ENCODE measurements at regions not wholly inside any gene's neighbourhood (a gene's known extent, or its start where the extent isn't known, plus 50 kb on each side); places are given as distances from the start of the nearest gene placed in this dataset.
"Not testable (repeated sequence)": the region's sequence is repeated elsewhere in the genome, so short reads cannot be mapped to it uniquely, and the experiment has no call there.

GRCh38 chr9:109981091-109981490, 201.1 kb downstream of the PALM2AKAP2 start:
- DNase-seq, result no peak

DNA sequence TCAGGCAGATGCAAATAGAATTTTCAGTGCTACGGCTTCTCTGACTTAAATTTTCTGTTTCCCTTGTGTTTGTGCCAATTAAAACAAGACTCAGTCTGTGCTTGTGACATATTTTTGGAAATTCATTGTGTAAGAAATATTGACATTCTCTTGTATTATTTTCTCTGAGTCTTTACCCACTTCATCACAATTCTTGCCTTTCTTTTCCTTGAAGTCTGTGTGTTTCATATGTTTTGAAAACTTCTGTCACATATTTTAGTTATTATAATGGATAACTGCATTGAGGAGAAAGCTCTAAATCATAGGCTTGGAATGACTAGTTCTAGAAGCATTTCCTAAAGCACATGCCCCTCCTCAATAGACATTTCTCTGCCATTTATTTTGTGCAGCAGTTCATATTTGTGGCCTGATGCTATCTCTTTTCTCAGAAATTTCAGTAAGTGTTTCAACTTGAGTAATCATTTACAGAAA, 206.6 kb downstream of the PALM2AKAP2 start:
- DNase-seq, result no peak

DNA sequence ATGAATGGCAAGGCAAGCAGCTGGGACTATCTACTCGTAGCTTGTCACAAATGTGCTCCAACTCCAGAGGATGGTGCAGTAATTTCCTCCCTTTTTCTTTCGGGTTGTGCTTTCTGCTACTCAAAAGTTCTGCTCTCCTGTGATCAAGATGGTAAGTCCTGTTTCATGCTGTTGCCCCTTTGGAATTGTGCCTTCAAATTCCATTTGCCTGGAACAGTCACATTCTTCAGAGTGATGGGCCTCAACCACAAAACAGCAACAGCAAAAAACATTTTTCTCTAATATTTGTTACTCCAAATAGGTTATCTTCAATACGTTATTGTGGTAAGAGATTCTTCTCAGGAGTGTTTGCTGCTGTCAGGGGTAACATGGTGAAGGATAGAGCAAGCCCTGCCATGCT, 209.3 kb downstream of the PALM2AKAP2 start:
- no peak for DNase-seq

- DNase-seq, result no peak
These were observed 210.5 kb downstream of the PALM2AKAP2 start for GRCh38 chr9:109990541-109990940.

- DNase-seq, result no peak
These were observed 212.3 kb downstream of the PALM2AKAP2 start for GRCh38 chr9:109992293-109992692.

DNA sequence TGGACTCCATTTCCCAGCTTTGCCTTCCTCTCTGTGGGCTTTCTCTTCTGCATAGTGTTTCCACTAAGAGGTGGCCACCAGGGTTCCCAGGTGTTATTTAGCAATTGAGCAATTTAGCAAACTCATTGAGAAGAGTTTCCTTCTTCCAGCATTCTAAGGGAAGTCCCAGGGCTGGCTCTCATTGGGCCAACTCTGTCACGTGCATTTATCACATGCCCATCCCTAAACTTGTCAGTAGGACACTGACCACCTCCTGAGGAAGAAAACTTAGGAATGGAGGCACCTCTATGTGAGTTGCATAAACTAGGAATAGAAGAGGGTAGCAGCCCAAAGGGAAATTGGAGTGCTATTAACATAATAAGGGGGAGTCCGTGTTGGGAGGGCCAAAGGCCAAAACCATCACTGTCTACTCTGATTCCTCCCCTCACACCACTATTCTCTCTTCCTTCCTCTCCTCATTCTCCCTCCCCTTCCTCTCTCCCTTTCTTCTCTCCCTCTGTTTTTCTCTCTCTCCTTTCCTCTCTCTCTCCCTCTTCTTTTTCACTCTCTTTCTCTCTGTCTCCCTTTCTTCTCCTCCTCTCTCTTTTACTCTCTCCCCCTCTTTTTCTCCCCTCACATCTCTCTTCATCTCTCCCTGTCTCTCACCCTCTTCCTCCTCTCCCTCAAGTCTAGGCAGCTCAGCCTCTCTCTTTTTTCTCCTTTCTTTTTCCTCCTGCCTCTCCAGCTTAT, 213.4 kb downstream of the PALM2AKAP2 start:
- no peak for DNase-seq

GRCh38 chr9:109994141-109994540, 213.8 kb downstream of the C9orf152 start:
- DNase-seq, result no peak

GRCh38 chr9:109996936-109997580, 210.9 kb downstream of the C9orf152 start:
- DNase-seq, result no peak

DNA sequence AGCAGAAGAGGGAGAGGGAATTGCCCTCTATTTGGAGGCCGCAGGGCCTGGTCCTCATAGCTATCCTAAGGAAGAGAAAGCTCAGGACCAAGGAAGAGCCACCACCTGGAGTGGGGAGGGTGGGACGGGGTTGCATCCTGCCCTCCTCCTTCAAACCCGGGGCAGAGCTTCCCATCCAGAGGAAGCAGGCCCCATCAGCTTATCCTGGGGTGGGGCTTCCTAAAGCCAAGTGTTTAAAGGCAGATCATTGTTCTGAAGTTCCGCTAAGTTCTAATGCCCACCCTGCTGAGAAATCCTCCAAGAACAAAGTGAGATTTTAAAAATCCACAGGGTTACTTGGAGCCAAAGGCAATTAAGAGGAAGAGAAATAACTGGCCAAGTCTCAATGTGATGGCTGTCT, 210.3 kb downstream of the C9orf152 start:
- no peak for DNase-seq

GRCh38 chr9:110005521-110005920, 202.4 kb downstream of the C9orf152 start:
- DNase-seq, result peak; percentile 4

GRCh38 chr9:110006657-110007056, 201.3 kb downstream of the C9orf152 start:
- no peak for DNase-seq

GRCh38 chr9:110007477-110008270, 200.3 kb downstream of the C9orf152 start:
- DNase-seq, result no peak

DNA sequence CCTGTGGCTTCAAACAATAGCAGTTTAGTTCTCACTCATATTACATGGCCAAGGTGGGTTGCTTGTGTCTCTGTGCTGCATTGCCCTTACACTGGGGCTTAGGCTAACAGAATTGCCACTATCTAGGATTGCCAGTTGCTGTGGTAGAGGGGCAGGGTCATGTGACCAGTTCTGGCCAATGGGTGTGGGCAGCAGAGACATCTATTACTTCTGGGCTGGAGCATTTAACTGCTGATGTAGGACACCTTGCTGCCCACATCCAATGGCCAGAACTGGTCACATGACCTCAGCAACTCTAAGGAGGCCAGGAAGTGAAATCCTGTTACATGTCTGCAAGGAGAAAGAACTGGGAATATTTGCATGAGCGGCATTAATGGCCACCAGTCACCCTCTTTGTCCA, 199.3 kb downstream of the C9orf152 start:
- no peak for DNase-seq

DNA sequence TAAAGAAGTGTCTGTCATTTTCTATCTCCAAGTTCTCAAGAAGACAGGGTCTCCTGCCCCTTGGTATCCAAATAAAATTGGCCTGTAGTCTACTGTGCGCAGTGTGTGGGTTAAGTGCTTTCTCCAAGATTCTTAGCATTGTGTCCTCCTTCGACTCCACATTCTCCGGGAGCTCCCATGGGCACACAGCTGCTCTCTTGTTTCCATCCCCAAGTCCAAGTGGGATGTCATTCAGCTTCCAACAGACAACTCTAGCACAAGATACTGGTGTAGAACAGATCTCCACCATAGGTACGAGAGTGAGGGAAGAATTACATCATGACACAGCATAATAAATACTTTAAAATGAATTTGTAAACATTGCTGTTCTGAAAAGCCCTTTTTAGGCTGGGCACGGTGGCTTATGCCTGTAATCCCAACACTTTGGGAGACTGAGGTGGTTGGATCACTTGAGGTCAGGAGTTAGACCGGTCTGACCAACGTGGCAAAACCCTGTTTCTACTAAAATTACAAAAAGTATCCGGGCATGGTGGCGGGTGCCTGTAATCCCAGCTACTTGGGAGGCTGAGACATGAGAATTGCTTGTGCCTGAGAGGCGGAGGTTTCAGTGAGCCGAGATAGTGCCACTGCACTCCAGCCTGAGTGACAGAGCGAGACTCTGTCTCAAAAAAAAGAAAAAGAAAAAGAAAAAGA, 196.2 kb downstream of the C9orf152 start:
- no peak for DNase-seq

GRCh38 chr9:110013064-110013463, 194.9 kb downstream of the C9orf152 start:
- DNase-seq, result no peak

DNA sequence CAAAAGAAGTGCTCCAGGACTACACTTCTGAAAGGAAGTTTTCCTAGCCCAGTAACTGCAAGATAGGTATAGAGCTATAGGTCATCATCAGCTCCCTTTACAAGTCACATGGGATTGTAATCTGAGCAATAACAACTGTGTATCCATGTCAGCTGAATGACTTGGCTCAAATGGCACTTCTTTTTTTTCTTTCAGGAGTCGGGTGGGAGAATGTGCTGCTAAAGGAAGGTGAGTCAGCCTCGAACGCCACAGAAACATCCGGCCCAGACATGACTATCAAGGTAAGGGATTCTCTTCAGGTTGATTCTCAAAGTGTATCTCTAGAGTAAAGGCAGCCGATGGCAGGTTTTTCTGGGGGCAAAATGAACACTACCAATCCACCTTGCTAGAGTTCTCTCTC, 192.2 kb downstream of the C9orf152 start:
- no peak for DNase-seq

- no peak for DNase-seq
These were observed 191.6 kb downstream of the C9orf152 start for GRCh38 chr9:110016340-110016739.

GRCh38 chr9:110020216-110020615, 187.7 kb downstream of the C9orf152 start:
- not testable (repeated sequence) for DNase-seq

GRCh38 chr9:110021891-110022290, 186.1 kb downstream of the C9orf152 start:
- no peak for DNase-seq

GRCh38 chr9:110023221-110023620, 184.7 kb downstream of the C9orf152 start:
- not testable (repeated sequence) for DNase-seq

GRCh38 chr9:110025551-110026170, 182.3 kb downstream of the C9orf152 start:
- DNase-seq, result no peak

GRCh38 chr9:110027671-110028081, 180.3 kb downstream of the C9orf152 start:
- no peak for DNase-seq
